HCT116 (cell line): ENCODE measurements at regions not wholly inside any gene's neighbourhood (a gene's known extent, or its start where the extent isn't known, plus 50 kb on each side); places are given as distances from the start of the nearest gene placed in this dataset.

Experiments used
- ATAC-seq: fragments of 200-7000 bp; cut with Tn5 transposase; 2 replicates; pipeline ENCODE4 v1.9.1; 2020; ENCODE audit warnings: mild to moderate bottlenecking, moderate library complexity
- BruUV-seq: library from RNA; stranded (reverse); fragments of 400-500 nt; replicated peaks from 2 replicates; lab custom pipeline; 2021; lab: Mats Ljungman, UMichigan
- CTCF ChIA-PET: fragments of 300-600 bp; sonication (Branson Sonifier 250); formaldehyde crosslinking; loops from one replicate; lab custom pipeline; 2021; ENCODE audit warnings: antibody characterized with exemption; lab: Charles Lee
- POLR2A ChIA-PET: fragments of 300-600, 350-600 bp; sonication (Branson Sonifier 250); formaldehyde crosslinking; loops from one replicate; lab custom pipeline; 2021; ENCODE audit warnings: antibody characterized with exemption; lab: Charles Lee
- RAD21 ChIA-PET, 2 experiments: fragments of 300-600 bp; sonication (Branson Sonifier 250); formaldehyde crosslinking; loops; one replicate each; lab custom pipeline; 2023; ENCODE audit warnings: low total read pairs in 2 of 2; ENCODE audit not compliant: uncharacterized antibody in 2 of 2, unreplicated experiment in 2 of 2, low non-redundant PET in 1 of 2; lab: Charles Lee
- DNase-seq: peaks from one replicate; pipeline ENCODE4 v3.0.0-alpha.2; 2010; ENCODE audit warnings: low read depth, low spot score
- H2AFZ ChIP-seq: fragments of 200-600 bp; shearing (Covaris generic), sonication (generic); 2 replicates; pipeline ENCODE4 v1.6.1; 2017; ENCODE audit warnings: low read depth, mixed run types, mixed read lengths, antibody characterized with exemption, low read length; ENCODE audit not compliant: poor library complexity, severe bottlenecking
- H3K27ac ChIP-seq: 2 replicates; pipeline ENCODE4 v1.5.1; 2012; ENCODE audit warnings: low read depth, low read length
- H3K27me3 ChIP-seq: fragments of 200-600 bp; sonication (generic); 2 replicates; pipeline ENCODE4 v1.6.1; 2016; ENCODE audit warnings: mixed run types, low read length, mixed read lengths; ENCODE audit not compliant: insufficient read depth
- H3K36me3 ChIP-seq, 2 experiments: fragments of 200-500 bp in 1 of 2; fragments of 200-600 bp in 1 of 2; sonication (Bioruptor generic) in 1 of 2; sonication (generic) in 1 of 2; 2 replicates each; pipeline versions ENCODE4 v1.5.1 to v1.6.1; 2014 to 2016; ENCODE audit warnings: low read length in 2 of 2, inconsistent platforms in 1 of 2, mixed read lengths in 1 of 2, mixed run types in 1 of 2; ENCODE audit not compliant: insufficient read depth in 2 of 2, control insufficient read depth in 1 of 2
- H3K4me1 ChIP-seq, 2 experiments: fragments of 200-600 bp in 1 of 2; sonication (generic) in 1 of 2; 2 replicates each; pipeline versions ENCODE4 v1.5.1 to v1.6.1; 2012 to 2017; ENCODE audit warnings: low read length in 2 of 2, inconsistent platforms in 1 of 2, mild to moderate bottlenecking in 1 of 2, mixed read lengths in 1 of 2, mixed run types in 1 of 2, moderate library complexity in 1 of 2; ENCODE audit not compliant: insufficient read depth in 2 of 2, control insufficient read depth in 1 of 2
- H3K4me2 ChIP-seq: fragments of 200-600 bp; sonication (generic); 2 replicates; pipeline ENCODE4 v1.6.1; 2017; ENCODE audit warnings: mixed run types, low read length, mixed read lengths
- H3K4me3 ChIP-seq, 2 experiments: fragments of 200-600 bp in 1 of 2; sonication (generic) in 1 of 2; replicated peaks in 1 of 2; 2 replicates each; pipeline ENCODE4 v1.5.1; 2011 to 2016; ENCODE audit warnings: low read length in 2 of 2, control low read depth in 1 of 2, low read depth in 1 of 2, mild to moderate bottlenecking in 1 of 2, mixed read lengths in 1 of 2, mixed run types in 1 of 2
- H3K79me2 ChIP-seq: fragments of 200-600 bp; sonication (generic); 2 replicates; pipeline ENCODE4 v1.6.1; 2017; ENCODE audit warnings: mild to moderate bottlenecking, mixed run types, low read length, moderate library complexity, mixed read lengths; ENCODE audit not compliant: insufficient read depth
- H3K9ac ChIP-seq: fragments of 200-600 bp; sonication (generic); 2 replicates; pipeline ENCODE4 v1.6.1; 2016; ENCODE audit warnings: low read length, mixed read lengths
- H3K9me2 ChIP-seq: fragments of 200-600 bp; sonication (generic), shearing (Covaris generic); 2 replicates; pipeline ENCODE4 v1.6.1; 2017; ENCODE audit warnings: mixed run types, mild to moderate bottlenecking, moderate library complexity; ENCODE audit not compliant: insufficient read depth
- H3K9me3 ChIP-seq, 2 experiments: fragments of 200-500 bp in 1 of 2; fragments of 200-600 bp in 1 of 2; sonication (Bioruptor generic) in 1 of 2; sonication (generic) in 1 of 2; 2 replicates each; pipeline ENCODE4 v1.6.1; 2014 to 2017; ENCODE audit warnings: low read length in 2 of 2, mixed read lengths in 2 of 2, inconsistent platforms in 1 of 2, low read depth in 1 of 2, mild to moderate bottlenecking in 1 of 2, mixed run types in 1 of 2, moderate library complexity in 1 of 2; ENCODE audit not compliant: control insufficient read depth in 1 of 2, insufficient read depth in 1 of 2
- H4K20me1 ChIP-seq: fragments of 200-600 bp; sonication (generic), shearing (Covaris generic); 2 replicates; pipeline ENCODE4 v1.6.1; 2017; ENCODE audit warnings: mixed run types, mild to moderate bottlenecking, moderate library complexity; ENCODE audit not compliant: insufficient read depth
- ATF3 ChIP-seq: IDR thresholded peaks from 2 replicates; pipeline ENCODE4 v1.6.1; 2012
- CEBPB ChIP-seq: IDR thresholded peaks from 2 replicates; pipeline ENCODE4 v1.6.1; 2012; ENCODE audit warnings: low read depth
- CTCF ChIP-seq, 3 experiments: fragments of 200-600 bp in 1 of 3; sonication (generic) in 1 of 3; IDR thresholded peaks in 2 of 3; conservative IDR thresholded peaks in 1 of 3; 2 replicates each; pipeline ENCODE4 v1.5.1; 2012 to 2017; ENCODE audit warnings: low read depth in 2 of 3, low read length in 2 of 3, antibody characterized with exemption in 1 of 3, borderline replicate concordance in 1 of 3, control low read depth in 1 of 3, mild to moderate bottlenecking in 1 of 3, mixed read lengths in 1 of 3, mixed run types in 1 of 3, moderate library complexity in 1 of 3; ENCODE audit not compliant: insufficient read depth in 1 of 3
- ELF1 ChIP-seq: IDR thresholded peaks from 2 replicates; pipeline ENCODE4 v1.6.1; 2012; ENCODE audit warnings: low read depth, borderline replicate concordance
- EZH2 ChIP-seq: fragments of 200-600 bp; sonication (generic); IDR thresholded peaks from 2 replicates; pipeline ENCODE4 v1.6.1; 2017; ENCODE audit warnings: antibody characterized with exemption, mixed run types
- EZH2phosphoT487 ChIP-seq: fragments of 200-600 bp; IDR thresholded peaks from 2 replicates; pipeline ENCODE4 v1.6.1; 2018; ENCODE audit warnings: antibody characterized with exemption, borderline replicate concordance
- FOSL1 ChIP-seq: IDR thresholded peaks from 2 replicates; pipeline ENCODE4 v1.6.1; 2012; ENCODE audit warnings: low read depth
- MAX ChIP-seq: IDR thresholded peaks from 2 replicates; pipeline ENCODE4 v1.6.1; 2012
- POLR2AphosphoS5 ChIP-seq: IDR thresholded peaks from 2 replicates; pipeline ENCODE4 v1.6.1; 2011; ENCODE audit warnings: mild to moderate bottlenecking, low read depth, low read length, moderate library complexity
- RAD21 ChIP-seq: IDR thresholded peaks from 2 replicates; pipeline ENCODE4 v1.6.1; 2012; ENCODE audit warnings: low read depth, mild to moderate bottlenecking
- REST ChIP-seq: IDR thresholded peaks from 2 replicates; pipeline ENCODE4 v1.6.1; 2012; ENCODE audit warnings: low read depth
- SRF ChIP-seq: IDR thresholded peaks from 2 replicates; pipeline ENCODE4 v1.6.1; 2012; ENCODE audit warnings: low read depth
- TCF7L2 ChIP-seq: IDR thresholded peaks from 2 replicates; pipeline ENCODE4 v1.7.0; 2011; ENCODE audit warnings: borderline replicate concordance, inconsistent platforms; ENCODE audit not compliant: insufficient read depth, insufficient read length; ENCODE audit errors: extremely low read depth
- YY1 ChIP-seq: IDR thresholded peaks from 2 replicates; pipeline ENCODE4 v1.6.1; 2011; ENCODE audit warnings: low read length, low read depth, moderate library complexity, mild to moderate bottlenecking; ENCODE audit not compliant: insufficient replicate concordance; ENCODE audit errors: extremely low read depth
- ZBTB33 ChIP-seq: IDR thresholded peaks from 2 replicates; pipeline ENCODE4 v1.6.1; 2011; ENCODE audit warnings: mild to moderate bottlenecking, low read length, moderate library complexity; ENCODE audit not compliant: insufficient replicate concordance; ENCODE audit errors: extremely low read depth
- ZNF274 ChIP-seq: fragments of 200-500 bp; sonication (Bioruptor generic); IDR thresholded peaks from 2 replicates; pipeline ENCODE4 v1.6.1; 2014; ENCODE audit warnings: mild to moderate bottlenecking, low read depth, low read length, inconsistent platforms
- intact Hi-C: fragments of 100-400 bp; cut with micrococcal nuclease; formaldehyde crosslinking; loops from 2 replicates; pipeline ENCODE4 v1.10.0; 2022

- no peaks in the 10 kb centered on the region for H3K79me2 ChIP-seq
- H3K4me2 ChIP-seq: no peak overlapping the region
- RAD21 ChIA-PET: no interaction called here
- no peak overlapping the region for H3K4me3 ChIP-seq
- H3K9me3 ChIP-seq: no peaks in the 10 kb centered on the region
- intact Hi-C loops: no loop called here
- TF ChIP-seq MAX (no peak), ELF1 (no peak), FOSL1 (no peak), TCF7L2 (no peak), CEBPB (no peak), ZBTB33 (no peak), EZH2 (no peak), YY1 (no peak), CTCF (IDR thresholded peaks at IDR 0.05 in 2 of 3, conservative IDR thresholded peaks at IDR 0.05 in 1 of 3; ENCODE audit: borderline replicate concordance in 1 of 3, insufficient read depth in 1 of 3, low read depth in 2 of 3, low read length in 2 of 3) (no peak), REST (no peak), EZH2phosphoT487 (no peak), RAD21 (no peak), ZNF274 (no peak), ATF3 (no peak), POLR2AphosphoS5 (no peak), SRF (no peak)
- CTCF ChIA-PET: no interaction called here
- DNase-seq: no peak
- no peaks in the 10 kb centered on the region for H3K36me3 ChIP-seq
- H2AFZ ChIP-seq: no peak overlapping the region
- H3K27me3 ChIP-seq: no peaks in the 10 kb centered on the region
- H3K4me1 ChIP-seq: peaks cover 0 to 10% of the 10 kb centered on the region in 2 experiments; a peak in 1 of 4 replicates
- no peak for ATAC-seq
- H4K20me1 ChIP-seq: no peaks in the 10 kb centered on the region
- no peaks in the 10 kb centered on the region for H3K9me2 ChIP-seq
- H3K9ac ChIP-seq: no peak overlapping the region
- BruUV-seq: no TSS peak
- POLR2A ChIA-PET: no interaction called here
- H3K27ac ChIP-seq: no peak overlapping the region
Measured at GRCh38 chr4:27789773-27790172, 929.1 kb downstream of the STIM2 start.
